ENCODE measurements at regions not wholly inside any gene's neighbourhood (a gene's known extent, or its start where the extent isn't known, plus 50 kb on each side); places are given as distances from the start of the nearest gene placed in this dataset.
"Not testable (repeated sequence)": the region's sequence is repeated elsewhere in the genome, so short reads cannot be mapped to it uniquely, and the experiment has no call there.

DNA sequence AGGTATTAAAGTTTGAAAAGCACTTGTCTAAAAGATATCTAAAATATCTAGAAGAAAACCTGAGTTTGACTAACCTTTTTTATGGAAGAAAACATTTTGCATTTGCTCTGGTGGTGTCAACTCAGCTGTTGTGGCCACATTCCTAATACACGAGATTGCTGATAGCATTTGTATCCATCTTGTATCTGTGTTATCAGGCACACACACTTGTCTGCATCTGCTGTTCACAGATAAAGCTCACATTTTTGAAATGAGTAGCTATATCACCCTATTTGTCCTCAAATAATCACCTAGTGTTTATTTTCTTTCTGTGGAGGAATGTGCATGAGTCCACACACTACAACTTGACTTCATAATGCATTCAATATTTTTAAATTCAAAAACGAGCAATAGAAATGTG, 632.3 kb upstream of the NR2F2 start:
- no peak for TF ChIP-seq EZH2 (IDR thresholded peaks at IDR 0.05; ENCODE audit: low read length, missing control alignments)
- TF ChIP-seq, protein P1, sequence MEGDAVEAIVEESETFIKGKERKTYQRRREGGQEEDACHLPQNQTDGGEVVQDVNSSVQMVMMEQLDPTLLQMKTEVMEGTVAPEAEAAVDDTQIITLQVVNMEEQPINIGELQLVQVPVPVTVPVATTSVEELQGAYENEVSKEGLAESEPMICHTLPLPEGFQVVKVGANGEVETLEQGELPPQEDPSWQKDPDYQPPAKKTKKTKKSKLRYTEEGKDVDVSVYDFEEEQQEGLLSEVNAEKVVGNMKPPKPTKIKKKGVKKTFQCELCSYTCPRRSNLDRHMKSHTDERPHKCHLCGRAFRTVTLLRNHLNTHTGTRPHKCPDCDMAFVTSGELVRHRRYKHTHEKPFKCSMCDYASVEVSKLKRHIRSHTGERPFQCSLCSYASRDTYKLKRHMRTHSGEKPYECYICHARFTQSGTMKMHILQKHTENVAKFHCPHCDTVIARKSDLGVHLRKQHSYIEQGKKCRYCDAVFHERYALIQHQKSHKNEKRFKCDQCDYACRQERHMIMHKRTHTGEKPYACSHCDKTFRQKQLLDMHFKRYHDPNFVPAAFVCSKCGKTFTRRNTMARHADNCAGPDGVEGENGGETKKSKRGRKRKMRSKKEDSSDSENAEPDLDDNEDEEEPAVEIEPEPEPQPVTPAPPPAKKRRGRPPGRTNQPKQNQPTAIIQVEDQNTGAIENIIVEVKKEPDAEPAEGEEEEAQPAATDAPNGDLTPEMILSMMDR (conservative IDR thresholded peaks at IDR 0.05 in 1 of 2, IDR thresholded peaks at IDR 0.05 in 1 of 2; ENCODE audit: low read depth in 1 of 2, low read length in 2 of 2): no peak
- Histone ChIP-seq H3K4me2 (ENCODE audit: extremely low read depth, insufficient read depth, low read length) (no peak overlapping the region), H3K4me1 (ENCODE audit: control insufficient read depth, extremely low read depth, insufficient read depth, low read length) (no peaks in the 10 kb centered on the region), H3K27ac (ENCODE audit: insufficient read depth, low read length) (no peak overlapping the region), H3K36me3 (ENCODE audit: control insufficient read depth, insufficient read depth, low read length) (no peaks in the 10 kb centered on the region), H3K4me3 (replicated peaks in 1 of 4; ENCODE audit: control extremely low read depth in 1 of 4, insufficient read depth in 1 of 4, low read depth in 3 of 4, low read length in 4 of 4) (no peak overlapping the region), H3K9me3 (ENCODE audit: control insufficient read depth, insufficient read depth, low read depth, low read length) (no peaks in the 10 kb centered on the region), H4K20me1 (ENCODE audit: control insufficient read depth, extremely low read depth, insufficient read depth, low read length) (no peaks in the 10 kb centered on the region), H3K9ac (ENCODE audit: insufficient read depth, low read length) (no peak overlapping the region), H3K79me2 (ENCODE audit: control insufficient read depth, insufficient read depth, low read length) (no peaks in the 10 kb centered on the region), H3K27me3 (ENCODE audit: control insufficient read depth, insufficient read depth, low read length) (no peaks in the 10 kb centered on the region), H2AFZ (ENCODE audit: low read length) (no peak overlapping the region)
- DNase-seq (ENCODE audit: low read depth in 2 of 2): no peak

GRCh38 chr15:95698951-95699350, 631.5 kb upstream of the NR2F2 start:
- H3K4me2 ChIP-seq (ENCODE audit: extremely low read depth, insufficient read depth, low read length): no peak overlapping the region
- no peak overlapping the region for H3K9ac ChIP-seq (ENCODE audit: insufficient read depth, low read length)
- H3K9me3 ChIP-seq (ENCODE audit: control insufficient read depth, insufficient read depth, low read depth, low read length): no peaks in the 10 kb centered on the region
- no peaks in the 10 kb centered on the region for H3K36me3 ChIP-seq (ENCODE audit: control insufficient read depth, insufficient read depth, low read length)
- H4K20me1 ChIP-seq (ENCODE audit: control insufficient read depth, extremely low read depth, insufficient read depth, low read length): no peaks in the 10 kb centered on the region
- no peaks in the 10 kb centered on the region for H3K79me2 ChIP-seq (ENCODE audit: control insufficient read depth, insufficient read depth, low read length)
- no peaks in the 10 kb centered on the region for H3K4me1 ChIP-seq (ENCODE audit: control insufficient read depth, extremely low read depth, insufficient read depth, low read length)
- no peak overlapping the region for H2AFZ ChIP-seq (ENCODE audit: low read length)
- TF ChIP-seq, protein P1 (conservative IDR thresholded peaks at IDR 0.05 in 1 of 2, IDR thresholded peaks at IDR 0.05 in 1 of 2; ENCODE audit: low read depth in 1 of 2, low read length in 2 of 2): no peak
- TF ChIP-seq EZH2 (IDR thresholded peaks at IDR 0.05; ENCODE audit: low read length, missing control alignments): no peak
- no peak for DNase-seq (ENCODE audit: low read depth in 2 of 2)
- no peaks in the 10 kb centered on the region for H3K27me3 ChIP-seq (ENCODE audit: control insufficient read depth, insufficient read depth, low read length)
- H3K27ac ChIP-seq (ENCODE audit: insufficient read depth, low read length): no peak overlapping the region
- H3K4me3 ChIP-seq (replicated peaks in 1 of 4; ENCODE audit: control extremely low read depth in 1 of 4, insufficient read depth in 1 of 4, low read depth in 3 of 4, low read length in 4 of 4): no peak overlapping the region

DNA sequence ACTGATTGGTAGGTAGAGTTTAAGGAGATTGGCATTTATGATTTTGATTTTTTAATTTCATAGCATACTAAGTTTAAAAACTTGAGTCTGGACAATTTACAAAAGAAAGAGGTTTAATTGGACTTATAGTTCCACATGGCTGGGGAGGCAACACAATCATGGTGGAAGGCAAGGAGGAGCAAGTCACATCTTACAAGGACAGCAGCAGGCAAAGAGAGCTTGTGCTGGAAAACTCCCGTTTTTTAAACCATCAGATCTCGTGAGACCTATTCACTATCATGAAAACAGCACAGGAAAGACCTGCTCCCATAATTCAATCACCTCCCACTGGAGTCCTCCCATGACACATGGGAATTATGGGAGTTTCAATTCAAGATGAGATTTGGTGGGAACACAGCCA, 630.9 kb upstream of the NR2F2 start:
- no peak for DNase-seq (ENCODE audit: low read depth in 2 of 2)
- Histone ChIP-seq H3K79me2 (ENCODE audit: control insufficient read depth, insufficient read depth, low read length) (no peaks in the 10 kb centered on the region), H3K9me3 (ENCODE audit: control insufficient read depth, insufficient read depth, low read depth, low read length) (no peaks in the 10 kb centered on the region), H3K27ac (ENCODE audit: insufficient read depth, low read length) (no peak overlapping the region), H3K9ac (ENCODE audit: insufficient read depth, low read length) (no peak overlapping the region), H4K20me1 (ENCODE audit: control insufficient read depth, extremely low read depth, insufficient read depth, low read length) (no peaks in the 10 kb centered on the region), H3K4me2 (ENCODE audit: extremely low read depth, insufficient read depth, low read length) (no peak overlapping the region), H2AFZ (ENCODE audit: low read length) (no peak overlapping the region), H3K27me3 (ENCODE audit: control insufficient read depth, insufficient read depth, low read length) (no peaks in the 10 kb centered on the region), H3K4me1 (ENCODE audit: control insufficient read depth, extremely low read depth, insufficient read depth, low read length) (no peaks in the 10 kb centered on the region), H3K36me3 (ENCODE audit: control insufficient read depth, insufficient read depth, low read length) (no peaks in the 10 kb centered on the region), H3K4me3 (replicated peaks in 1 of 4; ENCODE audit: control extremely low read depth in 1 of 4, insufficient read depth in 1 of 4, low read depth in 3 of 4, low read length in 4 of 4) (no peak overlapping the region)
- no peak for TF ChIP-seq EZH2 (IDR thresholded peaks at IDR 0.05; ENCODE audit: low read length, missing control alignments)
- TF ChIP-seq, protein P1 (conservative IDR thresholded peaks at IDR 0.05 in 1 of 2, IDR thresholded peaks at IDR 0.05 in 1 of 2; ENCODE audit: low read depth in 1 of 2, low read length in 2 of 2): no peak

- H4K20me1 ChIP-seq (ENCODE audit: control insufficient read depth, extremely low read depth, insufficient read depth, low read length); H3K9me3 ChIP-seq (ENCODE audit: control insufficient read depth, insufficient read depth, low read depth, low read length); H3K9ac ChIP-seq (ENCODE audit: insufficient read depth, low read length); H3K27ac ChIP-seq (ENCODE audit: insufficient read depth, low read length); H3K27me3 ChIP-seq (ENCODE audit: control insufficient read depth, insufficient read depth, low read length); H2AFZ ChIP-seq (ENCODE audit: low read length); H3K4me3 ChIP-seq (replicated peaks in 1 of 4; ENCODE audit: control extremely low read depth in 1 of 4, insufficient read depth in 1 of 4, low read depth in 3 of 4, low read length in 4 of 4); H3K4me2 ChIP-seq (ENCODE audit: extremely low read depth, insufficient read depth, low read length); H3K4me1 ChIP-seq (ENCODE audit: control insufficient read depth, extremely low read depth, insufficient read depth, low read length); H3K36me3 ChIP-seq (ENCODE audit: control insufficient read depth, insufficient read depth, low read length); H3K79me2 ChIP-seq (ENCODE audit: control insufficient read depth, insufficient read depth, low read length); DNase-seq (ENCODE audit: low read depth in 2 of 2): not testable (repeated sequence)
These were observed 629.8 kb upstream of the NR2F2 start for GRCh38 chr15:95700692-95701091.

All from fibroblast of lung (primary cell).